Left ventricle myocardium inferior (tissue), 1 donor: ENCODE measurements at regions not wholly inside any gene's neighbourhood (a gene's known extent, or its start where the extent isn't known, plus 50 kb on each side); places are given as distances from the start of the nearest gene placed in this dataset.
"Not testable (repeated sequence)": the region's sequence is repeated elsewhere in the genome, so short reads cannot be mapped to it uniquely, and the experiment has no call there.

Source experiments
- DNase-seq: peaks from one replicate; pipeline ENCODE4 v3.0.0-alpha.2; 2020
- H3K27ac ChIP-seq: fragments of 200-600 bp; replicated peaks from 2 replicates; pipeline ENCODE4 v1.8.0; 2021
- H3K27me3 ChIP-seq: fragments of 200-600 bp; 2 replicates; pipeline ENCODE4 v1.8.0; 2021; ENCODE audit warnings: low read depth
- H3K36me3 ChIP-seq: fragments of 200-600 bp; 2 replicates; pipeline ENCODE4 v1.8.0; 2021
- H3K4me1 ChIP-seq: fragments of 200-600 bp; 2 replicates; pipeline ENCODE4 v1.8.0; 2021
- H3K4me3 ChIP-seq: fragments of 200-600 bp; 2 replicates; pipeline ENCODE4 v1.8.0; 2021; ENCODE audit warnings: mild to moderate bottlenecking, moderate library complexity
- H3K9me3 ChIP-seq: fragments of 200-600 bp; replicated peaks from 2 replicates; pipeline ENCODE4 v1.8.0; 2021
- CTCF ChIP-seq: fragments of 200-600 bp; IDR thresholded peaks from 2 replicates; pipeline ENCODE4 v1.8.0; 2021; ENCODE audit warnings: antibody characterized with exemption, mild to moderate bottlenecking, borderline replicate concordance
- intact Hi-C: fragments of 100-400 bp; cut with micrococcal nuclease; formaldehyde crosslinking; loops from one replicate; pipeline ENCODE4 v1.11.0; 2022
- donor health status: DM: no; HTN: yes; CAD: no; lungs with severe emphysema.

GRCh38 chr11:109512680-109513079 lies 90.7 kb downstream of the C11orf87 start:
- Histone ChIP-seq H3K27me3 (no peaks in the 10 kb centered on the region), H3K4me3 (no peak overlapping the region), H3K27ac (no peak overlapping the region), H3K4me1 (no peaks in the 10 kb centered on the region), H3K36me3 (no peaks in the 10 kb centered on the region), H3K9me3 (no peaks in the 10 kb centered on the region)
- no peak for TF ChIP-seq CTCF
- intact Hi-C loops: no loop called here
- DNase-seq: no peak

GRCh38 chr11:109514313-109515018 lies 92.5 kb downstream of the C11orf87 start:
- Histone ChIP-seq H3K27ac (no peak overlapping the region), H3K36me3 (no peaks in the 10 kb centered on the region), H3K9me3 (no peaks in the 10 kb centered on the region), H3K4me3 (no peak overlapping the region), H3K4me1 (no peaks in the 10 kb centered on the region), H3K27me3 (no peaks in the 10 kb centered on the region)
- DNase-seq: no peak
- intact Hi-C loops: no loop called here
- no peak for TF ChIP-seq CTCF

GRCh38 chr11:109519253-109519652 lies 97.3 kb downstream of the C11orf87 start:
- no peak for DNase-seq
- H3K9me3 ChIP-seq: peaks cover 6% of the 10 kb centered on the region
- no peaks in the 10 kb centered on the region for H3K36me3 ChIP-seq
- H3K4me3 ChIP-seq: no peak overlapping the region
- H3K27me3 ChIP-seq: no peaks in the 10 kb centered on the region
- intact Hi-C loops: no loop called here
- no peak for TF ChIP-seq CTCF
- H3K4me1 ChIP-seq: no peaks in the 10 kb centered on the region
- no peak overlapping the region for H3K27ac ChIP-seq

GRCh38 chr11:109521571-109522086 lies 99.6 kb downstream of the C11orf87 start:
- Histone ChIP-seq H3K9me3 (peaks cover 6% of the 10 kb centered on the region), H3K27me3 (no peaks in the 10 kb centered on the region), H3K4me1 (no peaks in the 10 kb centered on the region), H3K4me3 (no peak overlapping the region), H3K36me3 (no peaks in the 10 kb centered on the region), H3K27ac (no peak overlapping the region)
- DNase-seq: no peak
- intact Hi-C loops: no loop called here
- TF ChIP-seq CTCF: no peak

- Histone ChIP-seq H3K27ac (no peak overlapping the region), H3K4me1 (no peaks in the 10 kb centered on the region), H3K9me3 (peaks cover 6% of the 10 kb centered on the region), H3K4me3 (no peak overlapping the region), H3K36me3 (no peaks in the 10 kb centered on the region), H3K27me3 (no peaks in the 10 kb centered on the region)
- intact Hi-C loops: no loop called here
- no peak for TF ChIP-seq CTCF
- no peak for DNase-seq
These were observed 100.2 kb downstream of the C11orf87 start for GRCh38 chr11:109522116-109522755.

GRCh38 chr11:109525636-109526035 lies 103.6 kb downstream of the C11orf87 start:
- intact Hi-C loops, H3K9me3 ChIP-seq, H3K27me3 ChIP-seq, DNase-seq, H3K4me3 ChIP-seq, H3K36me3 ChIP-seq, H3K27ac ChIP-seq, H3K4me1 ChIP-seq: not testable (repeated sequence)
